GM21515 (cell line): ENCODE measurements at regions not wholly inside any gene's neighbourhood (a gene's known extent, or its start where the extent isn't known, plus 50 kb on each side); places are given as distances from the start of the nearest gene placed in this dataset.
A peak's percentile ranks its signal among the peaks of the same experiment; 100 is the strongest.

Experiments used
- ATAC-seq: cut with Tn5 transposase; IDR thresholded peaks from one replicate; pipeline ENCODE4 v1.9.1; 2021; ENCODE audit not compliant: unreplicated experiment

- no peak for ATAC-seq
Measured at GRCh38 chr13:52975969-52976368, 52.6 kb upstream of the OLFM4 start.

GRCh38 chr13:52975161-52975560 lies 53.5 kb upstream of the OLFM4 start:
- ATAC-seq = no peak

- ATAC-seq = no peak
Measured at GRCh38 chr13:52974711-52975110, 53.9 kb upstream of the OLFM4 start.

GRCh38 chr13:52969373-52969772 lies 59.2 kb upstream of the OLFM4 start:
- no peak for ATAC-seq

GRCh38 chr13:52968074-52968700 lies 60.4 kb upstream of the OLFM4 start:
- peak; percentile 99 for ATAC-seq

- ATAC-seq = no peak
Measured at GRCh38 chr13:52961987-52962386, 66.6 kb upstream of the OLFM4 start.

GRCh38 chr13:52961256-52961910 lies 67.2 kb upstream of the OLFM4 start:
- ATAC-seq = no peak

GRCh38 chr13:52955472-52955874 lies 73.1 kb upstream of the OLFM4 start:
- ATAC-seq = no peak

- no peak for ATAC-seq
Measured at GRCh38 chr13:52954838-52955237, 73.8 kb upstream of the OLFM4 start.

GRCh38 chr13:52950436-52950956 lies 78.1 kb upstream of the OLFM4 start:
- ATAC-seq = no peak

GRCh38 chr13:52949742-52950141 lies 78.9 kb upstream of the OLFM4 start:
- no peak for ATAC-seq

GRCh38 chr13:52949044-52949443 lies 79.6 kb upstream of the OLFM4 start:
- no peak for ATAC-seq

GRCh38 chr13:52947921-52948373 lies 80.7 kb upstream of the OLFM4 start:
- no peak for ATAC-seq

GRCh38 chr13:52945348-52945747 lies 83.3 kb upstream of the OLFM4 start:
- no peak for ATAC-seq

GRCh38 chr13:52944697-52945096 lies 83.9 kb upstream of the OLFM4 start:
- no peak for ATAC-seq

- ATAC-seq = no peak
Measured at GRCh38 chr13:52938065-52938464, 89.6 kb upstream of the PCDH8 start.

- no peak for ATAC-seq
Measured at GRCh38 chr13:52936806-52937205, 88.4 kb upstream of the PCDH8 start.

GRCh38 chr13:52934258-52934657 lies 85.8 kb upstream of the PCDH8 start:
- no peak for ATAC-seq

GRCh38 chr13:52933547-52934210 lies 85.2 kb upstream of the PCDH8 start:
- ATAC-seq = no peak

- ATAC-seq = no peak
Measured at GRCh38 chr13:52933099-52933498, 84.7 kb upstream of the PCDH8 start.

- no peak for ATAC-seq
Measured at GRCh38 chr13:52932649-52933048, 84.2 kb upstream of the PCDH8 start.
